ENCODE measurements at regions not wholly inside any gene's neighbourhood (a gene's known extent, or its start where the extent isn't known, plus 50 kb on each side); places are given as distances from the start of the nearest gene placed in this dataset.
A peak's percentile ranks its signal among the peaks of the same experiment; 100 is the strongest.
"Not testable (repeated sequence)": the region's sequence is repeated elsewhere in the genome, so short reads cannot be mapped to it uniquely, and the experiment has no call there.

DNA sequence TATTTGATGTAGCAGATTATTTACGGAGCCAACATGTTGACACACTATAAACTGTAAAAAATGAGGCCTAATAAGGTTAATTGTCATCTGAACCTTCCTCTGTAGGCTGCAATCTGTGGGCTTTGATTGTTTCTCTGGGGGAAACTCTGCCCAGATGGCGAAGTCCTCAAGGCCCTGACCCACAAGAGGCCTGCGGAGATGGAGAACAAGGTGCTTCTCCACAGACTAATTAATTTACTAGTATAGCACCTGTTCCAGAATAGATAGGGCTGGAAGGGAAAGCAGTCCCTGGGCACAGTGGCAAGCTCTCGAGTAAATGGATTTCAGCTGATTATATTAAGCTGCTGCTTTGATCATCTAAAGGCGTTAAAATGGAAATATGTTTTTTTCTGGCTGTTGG, 338.8 kb upstream of the DNAJC19 start:
- no peaks in the 10 kb centered on the region for H3K27me3 ChIP-seq (ENCODE audit: control insufficient read depth, insufficient read depth, low read length)
- H3K4me3 ChIP-seq (ENCODE audit: low read depth, low read length): no peak overlapping the region
- no peak for DNase-seq (ENCODE audit: low read depth)
- TF ChIP-seq, protein P1, sequence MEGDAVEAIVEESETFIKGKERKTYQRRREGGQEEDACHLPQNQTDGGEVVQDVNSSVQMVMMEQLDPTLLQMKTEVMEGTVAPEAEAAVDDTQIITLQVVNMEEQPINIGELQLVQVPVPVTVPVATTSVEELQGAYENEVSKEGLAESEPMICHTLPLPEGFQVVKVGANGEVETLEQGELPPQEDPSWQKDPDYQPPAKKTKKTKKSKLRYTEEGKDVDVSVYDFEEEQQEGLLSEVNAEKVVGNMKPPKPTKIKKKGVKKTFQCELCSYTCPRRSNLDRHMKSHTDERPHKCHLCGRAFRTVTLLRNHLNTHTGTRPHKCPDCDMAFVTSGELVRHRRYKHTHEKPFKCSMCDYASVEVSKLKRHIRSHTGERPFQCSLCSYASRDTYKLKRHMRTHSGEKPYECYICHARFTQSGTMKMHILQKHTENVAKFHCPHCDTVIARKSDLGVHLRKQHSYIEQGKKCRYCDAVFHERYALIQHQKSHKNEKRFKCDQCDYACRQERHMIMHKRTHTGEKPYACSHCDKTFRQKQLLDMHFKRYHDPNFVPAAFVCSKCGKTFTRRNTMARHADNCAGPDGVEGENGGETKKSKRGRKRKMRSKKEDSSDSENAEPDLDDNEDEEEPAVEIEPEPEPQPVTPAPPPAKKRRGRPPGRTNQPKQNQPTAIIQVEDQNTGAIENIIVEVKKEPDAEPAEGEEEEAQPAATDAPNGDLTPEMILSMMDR (IDR thresholded peaks at IDR 0.05; ENCODE audit: insufficient read depth, low read length, poor library complexity, severe bottlenecking): no peak
- no peaks in the 10 kb centered on the region for H3K36me3 ChIP-seq (ENCODE audit: control insufficient read depth, insufficient read depth, low read length)

DNA sequence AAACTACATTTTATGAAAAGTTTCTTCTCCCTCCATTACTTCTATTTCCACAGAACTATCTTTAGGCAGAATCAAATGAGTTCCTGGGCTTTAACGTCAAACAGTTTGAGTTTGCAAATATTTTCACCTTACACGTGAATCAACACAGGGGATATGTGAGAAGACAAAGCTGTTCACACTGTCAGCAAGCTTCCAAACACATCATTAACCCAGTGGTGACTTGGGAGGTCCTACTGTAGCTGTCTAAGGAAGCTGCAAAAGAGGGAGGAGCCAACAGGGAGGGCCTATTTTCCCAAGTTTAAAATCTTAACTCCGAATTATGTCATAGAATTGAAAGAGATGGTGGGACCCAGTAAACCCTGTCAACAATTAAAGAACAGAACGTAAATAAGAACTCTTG, 337.8 kb upstream of the DNAJC19 start:
- no peak for DNase-seq (ENCODE audit: low read depth)
- H3K4me3 ChIP-seq (ENCODE audit: low read depth, low read length): no peak overlapping the region
- TF ChIP-seq, protein P1 (IDR thresholded peaks at IDR 0.05; ENCODE audit: insufficient read depth, low read length, poor library complexity, severe bottlenecking): no peak
- H3K27me3 ChIP-seq (ENCODE audit: control insufficient read depth, insufficient read depth, low read length): no peaks in the 10 kb centered on the region
- H3K36me3 ChIP-seq (ENCODE audit: control insufficient read depth, insufficient read depth, low read length): no peaks in the 10 kb centered on the region

DNA sequence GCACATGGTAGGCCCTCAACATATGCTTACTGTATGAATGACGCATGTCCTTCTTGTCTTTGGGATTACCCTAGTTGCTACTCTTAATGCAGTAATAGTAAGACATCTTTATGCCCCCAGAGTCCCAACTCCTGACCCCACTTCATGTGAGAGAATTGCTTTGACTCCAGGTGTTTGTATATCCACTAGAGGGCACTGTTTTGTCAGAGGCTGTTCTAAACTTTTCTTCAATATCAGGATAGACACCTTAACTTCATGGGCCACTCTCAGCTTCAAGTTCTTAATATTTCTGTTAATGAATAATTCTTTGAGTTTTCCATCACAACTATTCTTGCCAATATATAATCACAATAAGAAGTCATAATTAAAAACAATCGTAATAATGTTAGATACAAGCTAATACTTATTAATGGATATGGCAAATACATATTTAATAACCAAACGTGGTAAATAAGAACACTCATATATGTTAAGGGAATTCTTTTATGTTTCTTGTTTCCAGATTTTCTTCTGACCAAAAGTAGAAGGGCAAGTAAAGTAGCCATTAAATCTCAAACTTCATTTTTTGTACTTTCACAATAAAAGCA, 337.2 kb upstream of the DNAJC19 start:
- H3K4me3 ChIP-seq (ENCODE audit: low read depth, low read length): no peak overlapping the region

DNA sequence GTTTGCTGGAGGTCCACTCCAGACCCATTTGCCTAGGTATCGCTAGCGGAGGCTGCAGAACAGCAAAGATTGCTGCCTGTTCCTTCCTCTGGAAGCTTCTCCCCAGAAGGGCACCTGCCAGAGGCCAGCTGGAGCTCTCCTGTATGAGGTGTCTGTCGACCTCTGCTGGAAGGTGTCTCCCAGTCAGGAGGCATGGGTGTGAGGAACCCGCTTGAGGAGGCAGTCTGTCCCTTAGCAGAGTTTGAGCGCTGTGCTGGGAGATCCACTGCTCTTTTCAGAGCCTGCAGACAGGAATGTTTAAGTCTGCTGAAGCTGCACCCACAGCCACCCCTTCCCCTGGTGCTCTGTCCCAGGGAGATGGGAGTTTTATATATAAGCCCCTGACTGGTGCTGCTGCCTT, 335.0 kb upstream of the DNAJC19 start:
- not testable (repeated sequence) for H3K4me3 ChIP-seq (ENCODE audit: low read depth, low read length); H3K27me3 ChIP-seq (ENCODE audit: control insufficient read depth, insufficient read depth, low read length); DNase-seq (ENCODE audit: low read depth); H3K36me3 ChIP-seq (ENCODE audit: control insufficient read depth, insufficient read depth, low read length)

More for the DNA sequence above, 337.2 kb upstream of the DNAJC19 start:
- DNase-seq (ENCODE audit: low read depth): no peak
- Histone ChIP-seq H3K36me3 (ENCODE audit: control insufficient read depth, insufficient read depth, low read length) (no peaks in the 10 kb centered on the region), H3K27me3 (ENCODE audit: control insufficient read depth, insufficient read depth, low read length) (no peaks in the 10 kb centered on the region)
- TF ChIP-seq, protein P1 (IDR thresholded peaks at IDR 0.05; ENCODE audit: insufficient read depth, low read length, poor library complexity, severe bottlenecking): peak; percentile 59

DNA sequence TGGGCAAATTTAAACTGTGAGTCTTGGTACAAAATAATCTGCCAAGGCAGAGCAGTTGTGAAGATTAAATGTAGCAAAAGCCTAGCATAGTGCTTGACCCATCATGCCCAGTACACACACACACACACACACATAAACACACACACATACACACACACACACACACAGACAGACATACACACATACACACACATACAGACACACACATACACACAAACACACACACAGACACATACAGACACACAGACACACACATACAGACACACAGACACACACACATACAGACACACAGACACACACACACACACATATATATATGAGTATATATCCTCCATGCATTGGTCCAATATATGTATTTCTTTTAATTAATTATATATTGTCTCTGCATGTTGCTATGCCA, 328.8 kb upstream of the DNAJC19 start:
- TF ChIP-seq, protein P1 (IDR thresholded peaks at IDR 0.05; ENCODE audit: insufficient read depth, low read length, poor library complexity, severe bottlenecking): no peak
- Histone ChIP-seq H3K4me3 (ENCODE audit: low read depth, low read length) (no peak overlapping the region), H3K27me3 (ENCODE audit: control insufficient read depth, insufficient read depth, low read length) (no peaks in the 10 kb centered on the region), H3K36me3 (ENCODE audit: control insufficient read depth, insufficient read depth, low read length) (no peaks in the 10 kb centered on the region)
- DNase-seq (ENCODE audit: low read depth): no peak

DNA sequence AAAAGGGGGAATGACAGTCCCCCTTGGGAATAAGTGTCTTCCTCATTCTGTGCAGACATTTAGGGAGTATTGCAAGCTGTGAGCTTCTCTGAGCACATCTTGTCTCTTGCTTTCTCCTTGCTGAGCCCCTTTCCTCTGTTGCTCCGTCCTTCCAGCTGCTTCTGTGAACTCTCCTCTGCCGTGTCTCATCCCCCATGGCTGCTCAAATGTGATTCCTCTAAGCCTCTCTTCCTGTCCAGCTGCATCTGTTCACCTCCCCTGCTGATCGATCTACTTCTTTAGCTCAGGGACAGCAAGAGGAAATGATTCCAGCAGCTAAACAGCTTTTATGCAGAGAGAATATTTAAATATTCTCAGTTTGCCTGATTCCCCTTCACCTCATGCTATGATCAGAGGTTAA, 328.0 kb upstream of the DNAJC19 start:
- Histone ChIP-seq H3K36me3 (ENCODE audit: control insufficient read depth, insufficient read depth, low read length) (no peaks in the 10 kb centered on the region), H3K27me3 (ENCODE audit: control insufficient read depth, insufficient read depth, low read length) (no peaks in the 10 kb centered on the region), H3K4me3 (ENCODE audit: low read depth, low read length) (no peak overlapping the region)
- TF ChIP-seq, protein P1 (IDR thresholded peaks at IDR 0.05; ENCODE audit: insufficient read depth, low read length, poor library complexity, severe bottlenecking): no peak
- no peak for DNase-seq (ENCODE audit: low read depth)

All from kidney epithelial cell (primary cell).